SH-SY5Y (cell line): ENCODE measurements at regions not wholly inside any gene's neighbourhood (a gene's known extent, or its start where the extent isn't known, plus 50 kb on each side); places are given as distances from the start of the nearest gene placed in this dataset.

Experiments used
- GATA2 ChIP-seq: IDR thresholded peaks from 2 replicates; pipeline ENCODE4 v1.6.1; 2011; ENCODE audit warnings: mild to moderate bottlenecking, low read depth, low read length
- GATA3 ChIP-seq: IDR thresholded peaks from 2 replicates; pipeline ENCODE4 v1.6.1; 2011; ENCODE audit warnings: low read depth, mild to moderate bottlenecking, low read length, moderate library complexity

DNA sequence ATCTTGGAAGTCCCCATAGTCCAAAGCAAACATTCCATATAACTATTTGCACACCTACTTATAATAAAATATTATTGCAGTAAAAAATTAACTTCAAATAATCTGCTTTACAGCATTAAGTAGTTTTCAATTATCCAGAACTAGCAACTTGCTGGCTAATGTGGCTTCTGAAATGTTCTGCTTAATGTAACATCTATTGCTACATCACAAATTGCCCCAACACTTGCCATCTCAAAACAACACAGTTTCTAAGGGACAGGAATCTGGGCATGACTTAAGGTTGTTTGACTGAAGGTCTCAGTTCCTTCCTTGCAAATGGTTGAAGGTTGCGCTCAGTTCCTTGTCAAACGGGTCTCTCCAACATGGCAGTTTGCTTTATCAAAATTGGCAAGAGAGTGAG lies 378.5 kb upstream of the SEMA3C start:
- TF ChIP-seq GATA3, result no peak
- no peak for TF ChIP-seq GATA2

- TF ChIP-seq GATA3 (no peak), GATA2 (no peak)
Measured at GRCh38 chr7:81296726-81297125, 377.9 kb upstream of the SEMA3C start.

DNA sequence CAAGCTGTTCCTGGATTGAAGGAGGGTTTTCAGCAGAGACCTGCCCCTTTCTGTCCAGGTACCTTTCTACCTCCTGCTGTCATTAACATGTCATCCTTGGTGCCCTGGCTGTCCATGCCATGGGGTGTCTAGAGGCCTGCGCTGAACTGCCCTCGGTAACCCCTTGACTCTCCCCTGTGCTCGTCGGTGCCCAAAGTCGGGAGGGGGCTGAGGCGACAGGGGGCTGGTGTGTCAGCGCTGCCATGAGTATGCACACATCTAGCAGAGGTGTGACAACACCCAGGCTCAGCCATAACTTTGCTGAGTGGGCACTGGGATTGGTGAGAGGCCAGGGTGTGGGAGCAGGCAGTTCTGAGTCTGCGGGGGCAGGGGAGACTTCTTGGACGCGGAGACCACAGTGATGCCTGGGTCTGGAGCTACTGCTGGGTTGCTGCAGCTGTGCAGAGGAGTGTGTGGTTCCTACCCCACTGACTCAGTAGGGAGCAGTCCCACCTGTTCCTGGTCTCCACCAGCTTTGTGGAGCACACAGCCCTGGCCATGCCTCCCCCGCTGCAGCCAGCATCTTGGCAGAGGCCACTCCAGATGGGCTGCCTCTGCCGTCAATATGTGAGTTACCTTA lies 376.2 kb upstream of the SEMA3C start:
- TF ChIP-seq GATA3 (no peak), GATA2 (no peak)

- no peak for TF ChIP-seq GATA3
- TF ChIP-seq GATA2, result no peak
Measured at GRCh38 chr7:81293806-81294205, 375.0 kb upstream of the SEMA3C start.

GRCh38 chr7:81285142-81285871 lies 366.5 kb upstream of the SEMA3C start:
- no peak for TF ChIP-seq GATA3
- TF ChIP-seq GATA2, result no peak

DNA sequence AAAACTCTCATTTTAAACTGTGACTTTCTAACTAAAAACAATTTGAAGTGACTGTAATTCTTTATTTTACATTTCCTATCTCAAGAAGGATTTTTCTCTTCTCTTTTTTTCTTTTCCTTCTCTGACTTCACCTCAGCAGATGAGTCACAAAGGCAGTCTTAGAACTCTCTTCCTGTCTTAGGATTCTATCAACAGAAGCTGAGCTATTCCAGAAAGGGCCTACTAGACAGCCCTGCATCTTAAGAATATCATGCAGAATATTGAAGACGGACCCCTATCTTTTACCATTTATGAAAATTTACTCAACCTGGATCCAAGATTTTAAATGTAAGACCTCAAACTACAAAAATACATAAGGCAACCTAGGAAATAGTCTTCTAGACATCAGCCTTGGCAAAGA lies 365.7 kb upstream of the SEMA3C start:
- TF ChIP-seq GATA2 (no peak), GATA3 (no peak)

DNA sequence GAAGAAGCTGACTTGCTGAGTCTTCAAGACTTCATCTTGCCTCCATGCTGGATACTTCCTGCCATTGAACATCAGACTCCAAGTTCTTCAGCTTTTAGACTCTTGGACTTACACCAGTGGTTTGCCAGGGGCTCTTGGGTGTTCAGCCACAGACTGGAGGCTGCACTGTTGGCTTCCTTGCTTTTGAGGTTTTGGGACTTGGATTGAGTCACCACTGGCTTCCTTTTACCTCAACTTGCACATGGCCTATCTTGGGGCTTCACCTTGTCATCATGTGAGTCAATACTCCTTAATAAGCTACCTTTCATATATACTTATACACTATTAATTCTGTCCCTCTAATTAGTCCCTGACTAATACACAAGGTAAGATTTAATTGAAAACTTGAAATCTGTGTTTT lies 361.7 kb upstream of the SEMA3C start:
- TF ChIP-seq GATA2 (no peak), GATA3 (no peak)

DNA sequence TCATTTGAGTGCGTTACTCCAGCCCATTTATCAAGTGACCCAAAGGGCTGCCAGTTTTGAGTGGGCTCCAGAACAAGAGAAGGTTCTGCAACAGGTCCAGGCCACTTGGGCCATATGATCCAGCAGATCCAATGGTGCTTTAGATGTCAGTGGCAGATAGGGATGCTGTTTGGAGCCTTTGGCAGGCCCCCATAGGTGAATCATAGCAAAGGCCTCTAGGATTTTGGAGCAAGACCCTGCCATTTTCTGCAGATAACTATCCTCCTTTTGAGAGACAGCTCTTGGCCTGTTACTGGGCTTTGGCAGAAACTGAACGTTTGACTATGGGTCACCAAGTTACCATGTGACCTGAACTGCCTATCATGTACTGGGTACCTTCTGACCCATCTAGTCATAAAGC lies 358.8 kb upstream of the SEMA3C start:
- no peak for TF ChIP-seq GATA2
- no peak for TF ChIP-seq GATA3

GRCh38 chr7:81273601-81274397 lies 354.9 kb upstream of the SEMA3C start:
- TF ChIP-seq GATA2, result no peak
- no peak for TF ChIP-seq GATA3

DNA sequence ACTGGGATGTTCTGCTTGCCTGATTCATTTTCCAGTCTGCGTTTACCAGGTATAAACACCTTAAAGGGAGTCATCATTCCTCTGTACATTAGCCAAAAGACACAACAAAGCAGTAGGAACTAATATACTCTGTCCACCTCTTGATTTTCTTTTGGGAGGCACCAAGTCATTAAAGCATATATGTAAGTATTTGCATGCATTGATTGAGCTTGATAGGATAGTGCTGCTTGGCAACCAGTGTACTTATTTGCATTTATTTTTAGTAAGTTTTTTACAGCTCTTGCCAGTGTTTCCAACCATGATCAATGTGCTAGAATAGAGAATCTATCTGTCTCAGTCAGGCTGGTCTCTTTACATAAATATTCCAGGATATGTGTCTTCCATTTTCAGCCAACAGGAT lies 353.3 kb upstream of the SEMA3C start:
- TF ChIP-seq GATA2, result no peak
- TF ChIP-seq GATA3, result no peak

DNA sequence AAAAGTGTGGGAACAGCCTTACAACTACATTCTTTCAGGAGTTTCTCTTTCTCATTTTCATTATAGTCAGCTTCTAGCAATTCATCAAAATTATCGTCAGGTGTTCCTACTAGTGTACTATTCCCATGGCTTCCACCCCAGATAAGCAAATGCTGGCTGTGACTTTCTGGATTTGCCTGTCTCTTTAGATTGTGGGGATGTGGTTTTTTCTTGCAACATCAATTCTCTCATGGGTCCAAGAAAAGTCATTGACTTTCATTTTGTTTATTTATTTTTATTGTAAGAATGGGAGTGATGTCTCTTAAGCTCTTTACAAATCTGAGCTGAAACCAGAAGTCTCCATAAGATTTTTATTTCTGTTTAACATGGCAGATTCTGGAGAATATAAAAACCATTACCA lies 349.7 kb upstream of the SEMA3C start:
- no peak for TF ChIP-seq GATA3
- no peak for TF ChIP-seq GATA2

DNA sequence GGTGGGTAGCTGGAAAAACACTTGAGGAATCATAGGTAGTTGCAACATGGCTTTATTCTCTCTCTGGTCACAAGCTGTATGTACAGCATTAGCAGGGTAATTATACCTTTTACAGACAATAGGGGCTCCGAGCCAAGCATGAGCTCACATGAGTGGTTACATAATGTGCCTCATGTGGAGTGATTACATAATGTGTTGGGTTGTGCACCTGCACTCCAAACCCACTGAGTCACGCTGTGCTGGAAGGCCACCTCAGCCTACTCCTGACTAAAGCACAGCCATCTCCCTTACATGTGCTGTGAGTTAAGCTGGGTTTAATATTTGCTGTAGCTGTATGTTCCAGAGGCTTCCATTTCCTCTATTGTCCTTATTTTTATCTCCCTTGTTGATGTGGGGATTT lies 348.7 kb upstream of the SEMA3C start:
- TF ChIP-seq GATA2 (no peak), GATA3 (no peak)

DNA sequence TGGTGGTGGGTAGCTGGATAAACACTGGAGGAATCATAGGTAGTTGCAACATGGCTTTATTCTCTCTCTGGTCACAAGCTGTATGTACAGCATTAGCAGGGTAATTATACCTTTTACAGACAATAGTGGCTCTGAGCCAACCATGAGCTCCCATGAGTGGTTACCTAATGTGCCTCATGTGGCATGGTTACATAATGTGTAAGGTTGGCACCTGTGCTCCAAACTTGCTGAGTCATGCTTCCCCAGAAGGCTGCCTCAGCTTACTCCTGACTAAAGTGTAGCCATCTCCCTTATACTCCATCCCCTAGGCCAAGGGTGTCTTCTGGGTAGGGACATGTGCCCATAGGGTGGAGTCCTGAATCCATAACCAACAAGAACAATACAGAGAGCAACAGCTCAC lies 345.3 kb upstream of the SEMA3C start:
- TF ChIP-seq GATA2, result no peak
- TF ChIP-seq GATA3, result no peak

DNA sequence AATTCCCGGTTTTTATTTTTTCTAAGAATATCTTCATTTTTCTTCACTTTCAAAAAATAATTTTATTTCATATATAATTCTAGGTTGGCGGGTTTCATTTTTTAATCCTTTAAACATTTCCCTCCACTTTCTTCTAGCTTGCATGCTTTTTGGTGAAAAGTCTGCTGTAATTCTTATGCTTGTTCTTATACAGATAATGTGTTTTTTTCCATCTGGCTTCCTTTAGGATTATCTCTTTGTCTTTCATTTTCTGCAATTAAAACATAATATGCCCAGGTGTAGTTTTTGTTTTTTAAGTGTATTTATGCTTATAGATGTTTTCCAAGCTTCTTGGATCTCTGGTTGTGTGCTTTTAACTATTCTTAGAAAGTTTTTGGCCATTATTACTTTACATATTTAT lies 341.3 kb upstream of the SEMA3C start:
- TF ChIP-seq GATA3, result no peak
- no peak for TF ChIP-seq GATA2

DNA sequence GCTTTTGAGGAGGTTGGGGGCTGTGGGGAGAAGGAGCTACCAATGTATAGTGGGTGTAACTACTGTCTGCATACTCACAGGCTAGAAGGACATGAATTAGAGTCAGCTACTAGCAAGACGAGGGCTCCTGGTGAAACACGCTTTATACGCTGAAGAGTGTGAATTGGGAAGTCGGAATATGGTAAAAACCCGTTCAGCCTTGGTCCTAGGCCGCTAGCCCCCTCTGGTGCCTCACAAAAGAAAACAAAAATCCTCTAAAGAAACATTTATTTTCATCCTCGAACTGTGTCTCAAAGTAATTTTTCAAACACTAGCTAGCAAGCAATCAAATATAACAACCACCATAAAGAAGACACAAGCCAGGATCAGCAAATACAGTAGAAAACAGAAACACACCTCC lies 338.1 kb upstream of the SEMA3C start:
- TF ChIP-seq GATA3, result no peak
- TF ChIP-seq GATA2, result no peak
